Pancreas (tissue), 10 donors: ENCODE measurements at regions not wholly inside any gene's neighbourhood (a gene's known extent, or its start where the extent isn't known, plus 50 kb on each side); places are given as distances from the start of the nearest gene placed in this dataset.

Experiments used
- ATAC-seq, 4 donors: fragments of 200-7000 bp; cut with Tn5 transposase; one replicate each; pipeline versions ENCODE4 v1.8.0 to v1.9.1; 2020; ENCODE audit warnings: mild to moderate bottlenecking in 4 of 4, moderate library complexity in 4 of 4
- DNase-seq, 6 donors: peaks; one replicate each; pipeline ENCODE4 v3.0.0-alpha.2; 2020
- FAIRE-seq: peaks from 2 replicates; lab custom pipeline; 2012; peaks lifted over from hg19 to GRCh38; lab: Jason Lieb, UNC
- H3K27ac ChIP-seq, 4 donors: fragments of 200-600 bp; sonication (generic); 1 replicate in 3 of 4; 2 replicates in 1 of 4; pipeline versions ENCODE4 v1.5.0 to v1.8.0; 2020
- H3K27me3 ChIP-seq, 4 donors: fragments of 200-600 bp; one replicate each; pipeline ENCODE4 v1.8.0; 2021
- H3K36me3 ChIP-seq, 3 donors: fragments of 200-600 bp; sonication (generic) in 1 of 3; one replicate each; pipeline versions ENCODE4 v1.5.0 to v1.8.0; 2020 to 2021
- H3K4me1 ChIP-seq, 3 donors: fragments of 200-600 bp; one replicate each; pipeline ENCODE4 v1.8.0; 2021
- H3K4me3 ChIP-seq, 4 donors: fragments of 200-600 bp; sonication (generic) in 2 of 4; one replicate each; pipeline versions ENCODE4 v1.5.0 to v1.8.0; 2020 to 2021
- H3K9me3 ChIP-seq, 4 donors: fragments of 200-600 bp; one replicate each; pipeline ENCODE4 v1.8.0; 2021
- CTCF ChIP-seq, 4 donors: fragments of 200-600 bp; sonication (generic) in 3 of 4; IDR thresholded peaks; one replicate each; pipeline versions ENCODE4 v1.5.0 to v1.8.0; 2021; ENCODE audit warnings: antibody characterized with exemption in 4 of 4
- WGBS, 2 donors: extraction: QIAGEN DNeasy Blood & Tissue Kit; methylation state at CpG; one replicate each; pipeline ENCODE4 v1.1.7; 2013; 5-methylcytosine and 5-hydroxymethylcytosine counted together
- intact Hi-C, 3 donors: fragments of 100-400 bp; cut with DNase I; formaldehyde crosslinking; loops; one replicate each; pipeline versions ENCODE4 v1.11.1 to v1.14.2; 2022
- donor health status: healthy with polysubstance abuse.
- donor health status: DM: no; HTN: no; CAD: no; lungs with moderate emphysema.
- donor health status: DM: no; HTN: no; CAD: no.
- donor health status: control.
- donor health status: control.
- donor health status: Bipolar disorder and iron deficiency.
- donor health status: DM: yes; HTN: yes; CAD: no.
- donor health status: DM: no; HTN: no; CAD: no.
- donor health status: DM: no; HTN: no; CAD: no.
- donor health status: DM: yes; HTN: yes; CAD: no.

DNA sequence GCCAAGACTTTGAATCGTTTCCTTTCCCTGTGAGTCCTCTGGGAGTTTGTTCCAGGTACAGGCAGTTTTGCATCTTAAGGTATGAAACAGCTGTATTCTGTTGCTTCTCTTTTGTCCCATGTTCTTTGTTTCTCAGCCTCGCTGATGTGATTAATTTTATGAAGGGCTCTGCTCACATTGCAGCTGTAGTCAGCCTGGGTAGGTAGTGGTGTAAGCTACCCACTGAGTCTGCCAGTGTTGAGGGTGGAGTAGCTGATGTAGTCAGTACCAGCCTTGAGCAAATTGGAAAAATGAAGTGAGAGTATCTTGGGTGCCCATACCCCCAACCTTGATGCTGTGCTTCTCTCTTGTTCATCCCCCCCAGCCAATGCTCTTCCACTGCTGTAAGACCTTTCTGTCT lies 139.6 kb upstream of the SMIM31 start:
- H3K9me3 ChIP-seq: no peaks in the 10 kb centered on the region
- 33 to 36% methylated on average over 2 of the region's 2 CpGs for WGBS, 2 donors
- H3K36me3 ChIP-seq: no peaks in the 10 kb centered on the region
- H3K4me3 ChIP-seq: no peak overlapping the region
- DNase-seq (no peak), FAIRE-seq (no peak), ATAC-seq (no peak)
- no peaks in the 10 kb centered on the region for H3K4me1 ChIP-seq
- intact Hi-C loops: no loop called here
- no peak for TF ChIP-seq CTCF (IDR thresholded peaks at IDR 0.05)
- H3K27ac ChIP-seq: no peak overlapping the region
- H3K27me3 ChIP-seq: no peaks in the 10 kb centered on the region

GRCh38 chr4:164614999-164615398 lies 138.9 kb upstream of the SMIM31 start:
- WGBS, 2 donors: 58 to 62% methylated on average over 4 of the region's 4 CpGs
- no peaks in the 10 kb centered on the region for H3K36me3 ChIP-seq

DNA sequence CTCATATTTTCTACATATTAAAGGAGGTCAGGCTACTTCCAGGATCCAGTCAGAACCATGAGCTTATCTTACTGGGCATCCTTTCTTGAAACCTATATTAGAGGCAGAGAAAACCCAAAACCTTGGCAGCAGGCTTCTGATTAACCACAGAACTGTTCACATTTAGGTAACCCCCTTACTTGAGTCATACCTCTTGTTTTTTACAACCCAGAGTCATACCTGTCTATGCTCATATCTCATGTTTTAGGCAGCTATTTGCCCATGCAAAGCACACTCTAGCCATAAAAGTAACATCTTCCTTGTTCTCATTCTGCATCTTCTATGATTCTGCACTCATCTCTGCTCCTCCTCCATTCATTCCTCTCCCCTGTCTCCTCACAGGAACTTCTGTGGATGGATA lies 138.0 kb upstream of the SMIM31 start:
- no peaks in the 10 kb centered on the region for H3K27me3 ChIP-seq
- no peak for ATAC-seq
- no peak for DNase-seq
- intact Hi-C loops: no loop called here
- no peaks in the 10 kb centered on the region for H3K9me3 ChIP-seq
- no peaks in the 10 kb centered on the region for H3K4me1 ChIP-seq
- TF ChIP-seq CTCF (IDR thresholded peaks at IDR 0.05): no peak
- no peak overlapping the region for H3K27ac ChIP-seq
- H3K4me3 ChIP-seq: no peak overlapping the region
- FAIRE-seq: no peak
- no peaks in the 10 kb centered on the region for H3K36me3 ChIP-seq

More at GRCh38 chr4:164614999-164615398, 138.9 kb upstream of the SMIM31 start:
- intact Hi-C loops: no loop called here
- no peaks in the 10 kb centered on the region for H3K4me1 ChIP-seq
- no peak overlapping the region for H3K4me3 ChIP-seq
- no peak for FAIRE-seq
- no peaks in the 10 kb centered on the region for H3K27me3 ChIP-seq
- H3K9me3 ChIP-seq: no peaks in the 10 kb centered on the region
- no peak for TF ChIP-seq CTCF (IDR thresholded peaks at IDR 0.05)
- ATAC-seq: no peak
- DNase-seq: no peak
- H3K27ac ChIP-seq: no peak overlapping the region

DNA sequence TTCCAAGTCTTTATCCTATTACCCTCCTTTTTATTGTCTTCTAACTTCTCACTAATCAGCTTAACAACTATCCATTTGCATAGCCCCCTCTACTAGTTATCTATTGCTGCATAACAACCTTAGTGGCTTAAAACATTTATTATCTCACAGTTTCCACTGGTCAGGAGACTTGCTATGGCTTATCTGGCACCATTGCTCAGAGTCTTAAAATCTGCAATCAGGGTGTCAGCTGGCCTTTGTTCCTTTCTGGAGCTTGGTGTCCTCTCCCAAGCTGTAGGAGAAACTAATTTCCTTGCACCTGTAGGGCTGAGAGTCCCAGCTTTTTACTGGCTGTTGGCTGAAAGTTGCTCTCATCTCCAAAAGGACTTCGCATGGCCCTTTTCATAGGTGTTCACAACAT lies 137.0 kb upstream of the SMIM31 start:
- Histone ChIP-seq H3K9me3 (no peaks in the 10 kb centered on the region), H3K27me3 (no peaks in the 10 kb centered on the region), H3K4me1 (no peaks in the 10 kb centered on the region), H3K27ac (no peak overlapping the region), H3K4me3 (no peak overlapping the region), H3K36me3 (no peaks in the 10 kb centered on the region)
- DNase-seq: no peak
- TF ChIP-seq CTCF (IDR thresholded peaks at IDR 0.05): no peak
- FAIRE-seq: no peak
- ATAC-seq: no peak
- intact Hi-C loops: no loop called here
- WGBS, 2 donors: 74 to 79% methylated on average over 1 of the region's 1 CpG

- DNase-seq (no peak), FAIRE-seq (no peak), ATAC-seq (no peak)
- Histone ChIP-seq H3K9me3 (no peaks in the 10 kb centered on the region), H3K27me3 (no peaks in the 10 kb centered on the region), H3K4me3 (no peak overlapping the region), H3K27ac (no peak overlapping the region), H3K4me1 (no peaks in the 10 kb centered on the region), H3K36me3 (no peaks in the 10 kb centered on the region)
- TF ChIP-seq CTCF (IDR thresholded peaks at IDR 0.05): no peak
- intact Hi-C loops: no loop called here
Observed at GRCh38 chr4:164617426-164617825, 136.5 kb upstream of the SMIM31 start.
